Stromal cell of bone marrow (primary cell): ENCODE measurements at regions not wholly inside any gene's neighbourhood (a gene's known extent, or its start where the extent isn't known, plus 50 kb on each side); places are given as distances from the start of the nearest gene placed in this dataset.
"Not testable (repeated sequence)": the region's sequence is repeated elsewhere in the genome, so short reads cannot be mapped to it uniquely, and the experiment has no call there.

Experiments used
- DNase-seq: peaks from one replicate; pipeline ENCODE4 v3.0.0-alpha.2; 2012; ENCODE audit warnings: low read depth

GRCh38 chr1:83239568-83239967, 759.4 kb downstream of the TTLL7 start:
- DNase-seq: not testable (repeated sequence)

DNA sequence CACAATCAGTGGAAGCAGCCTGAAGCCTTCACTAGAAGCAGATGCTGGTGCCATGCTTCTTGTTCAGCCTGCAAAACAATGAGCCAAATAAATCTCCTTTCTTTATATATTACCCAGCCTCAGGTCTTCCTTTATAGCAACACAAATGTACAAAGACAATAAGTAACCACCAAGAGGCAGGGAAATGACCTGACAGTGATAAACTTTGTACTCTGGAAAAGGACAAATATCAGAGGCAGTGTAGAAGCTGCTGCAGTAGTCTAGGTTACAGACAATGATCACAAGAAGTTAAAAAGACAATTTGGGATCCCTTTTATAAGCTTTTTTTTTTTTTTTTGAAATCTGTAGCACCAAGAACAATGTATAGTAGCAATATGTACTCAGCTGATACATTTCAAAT, 760.3 kb downstream of the TTLL7 start:
- not testable (repeated sequence) for DNase-seq

- not testable (repeated sequence) for DNase-seq
Measured at GRCh38 chr1:83219788-83220187, 779.1 kb downstream of the TTLL7 start.

DNA sequence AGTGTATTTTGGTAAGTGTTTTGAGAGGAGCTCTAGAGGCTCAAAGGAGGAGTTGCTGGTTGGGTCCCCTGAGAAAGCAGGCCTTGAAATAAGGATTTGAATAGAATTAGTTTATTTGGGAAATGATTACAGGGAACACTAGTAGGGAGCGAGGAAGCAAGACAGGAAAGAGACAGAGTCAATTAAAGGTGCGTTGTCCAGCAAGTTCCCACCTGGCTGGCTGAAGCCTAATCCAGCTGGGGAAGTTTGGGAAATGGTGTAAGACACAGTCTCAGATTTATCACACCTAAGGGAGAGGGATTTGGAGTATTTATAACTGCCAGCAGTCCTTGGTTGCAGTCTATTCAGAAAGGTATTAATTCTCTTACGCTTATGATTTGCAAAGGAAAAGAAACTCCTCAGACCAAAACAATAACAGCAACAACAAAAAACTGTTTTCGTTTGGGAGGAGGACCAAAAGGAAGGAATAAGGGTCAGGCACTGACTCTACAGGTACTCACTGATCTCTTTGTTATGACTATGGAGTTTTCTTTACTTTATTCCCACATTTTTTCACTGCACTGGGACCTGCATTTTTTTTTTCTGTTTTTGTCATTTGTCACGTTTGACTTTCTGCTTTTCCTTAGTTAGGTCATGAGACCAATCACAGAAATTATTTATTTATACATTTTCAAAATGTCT, 780.8 kb downstream of the TTLL7 start:
- DNase-seq: not testable (repeated sequence)

GRCh38 chr1:83214317-83214716, 784.6 kb downstream of the TTLL7 start:
- not testable (repeated sequence) for DNase-seq

DNA sequence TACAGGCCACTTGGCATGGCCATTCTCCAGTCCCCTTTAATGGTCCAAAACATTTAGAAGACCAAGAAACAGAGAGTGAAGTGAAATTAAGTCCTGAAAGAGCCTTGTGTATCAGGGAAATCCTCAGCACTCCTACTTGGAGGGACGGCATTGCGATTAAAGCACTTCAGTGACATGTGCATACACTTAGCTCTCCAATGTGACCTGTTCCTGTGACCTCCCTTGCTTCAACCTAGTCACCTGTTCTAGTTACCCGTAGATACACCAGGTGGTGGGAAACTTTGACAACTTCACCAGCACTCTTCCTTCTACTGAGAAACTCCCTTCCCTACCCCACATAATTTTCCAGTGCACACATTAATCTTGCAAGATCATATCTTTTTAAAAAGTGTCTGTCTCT, 785.3 kb downstream of the TTLL7 start:
- not testable (repeated sequence) for DNase-seq

GRCh38 chr1:83212033-83212432, 786.9 kb downstream of the TTLL7 start:
- not testable (repeated sequence) for DNase-seq

GRCh38 chr1:83208540-83208939, 790.4 kb downstream of the TTLL7 start:
- DNase-seq: not testable (repeated sequence)

DNA sequence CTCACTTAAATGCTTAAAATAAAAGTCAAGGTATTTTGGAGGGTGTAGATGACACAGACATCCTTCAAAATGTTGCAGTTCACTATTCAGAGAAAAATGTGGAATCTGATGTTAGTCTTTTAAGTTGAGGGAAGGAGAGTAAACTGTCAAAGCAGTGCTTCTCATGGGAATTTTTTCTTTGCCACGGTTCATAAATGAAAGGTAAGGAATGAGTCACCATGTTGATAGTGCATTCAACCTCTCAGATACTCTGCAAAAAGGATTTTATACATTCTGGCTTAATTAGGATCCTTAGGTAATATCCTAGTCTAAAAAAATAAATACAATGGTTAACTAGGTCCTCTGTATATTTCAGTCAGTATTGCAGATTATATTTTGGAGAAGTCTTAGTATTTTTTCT, 804.3 kb downstream of the TTLL7 start:
- DNase-seq: not testable (repeated sequence)

- not testable (repeated sequence) for DNase-seq
Measured at GRCh38 chr1:83182033-83182728, 816.8 kb downstream of the TTLL7 start.

DNA sequence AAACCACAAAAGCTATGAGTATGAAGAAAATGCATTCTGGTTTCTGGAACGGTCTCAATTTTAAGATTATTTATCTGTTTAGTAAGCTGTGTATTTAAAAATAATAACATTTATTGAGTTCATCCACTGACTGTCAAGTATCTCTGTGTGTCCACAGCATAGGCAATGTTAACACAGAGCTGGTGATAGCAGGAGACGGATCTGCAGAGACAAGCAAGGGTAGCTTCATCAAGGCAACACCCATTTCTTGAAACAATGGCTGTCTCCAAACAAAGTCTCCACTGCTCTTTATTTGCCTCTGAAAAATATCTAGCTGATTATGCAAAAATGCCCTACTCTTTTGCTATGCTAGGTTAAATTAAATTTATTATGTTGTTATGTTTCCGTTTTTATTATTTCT, 818.3 kb downstream of the TTLL7 start:
- not testable (repeated sequence) for DNase-seq

GRCh38 chr1:83167634-83168033, 831.3 kb downstream of the TTLL7 start:
- DNase-seq: not testable (repeated sequence)

GRCh38 chr1:83163879-83164475, 835.0 kb downstream of the TTLL7 start:
- DNase-seq: not testable (repeated sequence)

DNA sequence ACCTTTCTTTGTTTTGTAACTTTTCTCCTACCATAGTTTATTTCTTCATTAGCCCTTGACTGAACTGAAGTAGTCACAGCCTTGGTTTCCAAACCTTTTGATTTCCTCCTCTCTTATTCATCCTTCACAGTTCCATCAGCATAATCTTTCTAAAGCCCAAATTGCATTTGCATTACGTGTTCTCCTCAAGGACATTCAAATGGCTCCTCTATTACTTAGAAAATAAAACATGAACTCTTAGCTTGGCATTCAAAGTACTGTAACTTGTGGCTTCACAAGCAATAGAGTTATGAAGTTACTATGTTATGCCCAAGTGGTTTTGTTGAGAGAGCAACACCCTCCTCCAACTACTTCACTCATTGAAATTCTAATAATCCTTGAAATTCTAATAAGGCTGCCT, 840.0 kb downstream of the TTLL7 start:
- DNase-seq: not testable (repeated sequence)

DNA sequence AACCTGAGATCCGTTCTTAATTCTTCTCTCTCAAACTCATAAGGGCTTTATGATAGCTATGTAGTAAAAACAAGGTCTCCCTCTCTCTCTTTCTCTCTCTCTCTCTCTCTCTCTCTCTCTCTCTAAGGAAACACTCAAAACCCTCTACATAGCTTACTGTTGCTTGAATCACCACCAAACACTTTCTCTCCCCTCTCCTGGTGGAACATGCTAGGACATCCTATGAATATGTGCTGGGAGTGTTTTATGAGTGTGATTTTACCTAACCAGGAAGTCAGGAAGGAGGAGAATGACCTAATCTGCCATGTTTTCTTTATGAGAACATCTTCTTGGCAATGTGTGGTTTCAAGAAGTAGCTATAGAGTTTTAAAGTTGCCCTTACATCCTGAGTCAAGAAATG, 844.6 kb downstream of the TTLL7 start:
- DNase-seq: not testable (repeated sequence)

DNA sequence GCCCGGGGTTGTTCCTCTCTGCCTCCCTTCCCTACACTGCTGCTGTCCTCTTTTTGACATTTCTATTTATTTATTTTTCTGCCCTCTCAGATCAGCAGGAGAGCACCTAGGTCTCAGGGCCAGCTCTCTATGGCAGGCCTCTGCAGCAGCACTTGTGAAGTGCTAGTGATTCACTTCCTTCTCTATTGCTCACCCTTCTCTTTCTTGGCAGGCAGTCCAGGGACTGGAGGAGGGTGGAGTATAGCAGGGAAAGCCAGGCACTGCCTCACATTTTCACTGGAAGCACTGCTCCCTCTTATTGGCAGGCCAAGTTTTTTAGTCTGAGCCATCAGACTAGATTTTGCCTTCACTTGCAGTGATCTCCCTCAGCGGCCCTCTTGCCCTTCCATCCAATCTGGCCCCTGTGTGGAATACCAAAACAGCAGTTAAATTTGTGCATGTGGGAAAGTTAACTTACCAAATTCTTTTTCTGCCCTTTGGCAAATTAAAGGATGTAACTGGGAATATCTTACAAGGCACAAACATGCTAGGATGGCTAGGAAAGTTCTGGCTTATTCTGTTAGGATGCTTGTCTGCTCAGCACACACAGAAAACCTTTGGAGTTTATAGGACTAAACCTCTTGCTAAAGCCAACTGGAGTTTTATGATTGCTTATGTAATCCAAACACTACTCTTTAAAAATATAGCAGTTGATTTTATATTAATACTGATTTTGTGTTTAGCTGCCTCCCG, 847.6 kb downstream of the TTLL7 start:
- DNase-seq: peak; percentile 88

DNA sequence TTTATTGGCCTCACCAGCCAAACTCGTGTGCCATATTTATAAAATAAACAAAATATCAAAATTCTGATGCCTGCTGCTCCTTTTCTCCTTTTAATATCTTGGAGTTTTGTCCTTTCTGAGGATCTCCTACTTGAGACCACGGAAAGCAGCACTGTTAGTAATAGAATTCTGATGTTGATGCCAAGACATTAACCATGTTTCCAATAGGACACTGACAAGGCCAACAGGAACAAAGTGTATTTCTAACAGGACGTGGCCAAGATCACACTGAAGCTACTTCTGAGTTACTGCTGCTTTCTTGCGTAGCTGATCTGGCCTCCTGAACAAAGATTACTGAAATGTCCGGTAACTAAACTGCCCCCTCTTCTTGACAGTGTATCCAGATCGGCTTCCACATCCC, 848.5 kb downstream of the TTLL7 start:
- DNase-seq: not testable (repeated sequence)

DNA sequence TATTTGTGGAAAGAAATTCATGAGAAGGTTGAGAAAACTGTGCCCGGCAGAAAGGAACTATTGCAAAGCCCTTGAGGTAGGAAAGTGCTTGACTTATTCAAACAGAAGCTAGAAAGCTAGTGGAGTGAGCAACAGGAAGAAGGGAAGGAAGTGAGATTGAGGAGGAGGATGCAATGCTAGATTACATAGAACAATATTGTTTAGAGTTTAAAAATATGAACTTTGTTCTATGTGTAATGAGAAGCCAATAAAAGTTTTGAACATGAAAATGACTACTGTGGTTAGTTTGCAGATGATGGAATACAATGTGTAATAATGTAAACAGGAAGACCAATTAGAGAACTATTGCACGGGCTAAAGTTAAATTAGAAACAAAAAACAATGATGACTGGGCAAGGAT, 853.1 kb downstream of the TTLL7 start:
- DNase-seq: not testable (repeated sequence)

DNA sequence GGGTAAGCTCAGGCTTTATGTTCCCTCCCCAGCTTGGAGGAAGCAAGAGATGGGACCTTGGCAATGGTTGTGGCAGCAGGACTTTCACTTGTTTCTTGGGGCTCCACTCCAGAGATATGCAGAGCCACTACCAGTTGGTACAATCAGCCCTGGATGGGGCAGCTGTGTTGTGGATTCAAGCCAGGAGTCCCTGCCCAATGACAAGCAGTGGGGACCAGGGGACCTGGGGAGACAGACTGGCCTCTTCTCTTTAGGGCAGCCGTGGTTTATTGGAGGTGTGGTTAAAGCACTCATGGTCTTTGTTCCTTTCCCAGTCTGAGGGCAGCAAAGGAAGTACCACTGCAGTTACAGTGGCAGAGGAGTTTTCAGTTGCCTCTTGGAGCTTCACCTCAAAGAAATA, 856.1 kb downstream of the TTLL7 start:
- DNase-seq: not testable (repeated sequence)

DNA sequence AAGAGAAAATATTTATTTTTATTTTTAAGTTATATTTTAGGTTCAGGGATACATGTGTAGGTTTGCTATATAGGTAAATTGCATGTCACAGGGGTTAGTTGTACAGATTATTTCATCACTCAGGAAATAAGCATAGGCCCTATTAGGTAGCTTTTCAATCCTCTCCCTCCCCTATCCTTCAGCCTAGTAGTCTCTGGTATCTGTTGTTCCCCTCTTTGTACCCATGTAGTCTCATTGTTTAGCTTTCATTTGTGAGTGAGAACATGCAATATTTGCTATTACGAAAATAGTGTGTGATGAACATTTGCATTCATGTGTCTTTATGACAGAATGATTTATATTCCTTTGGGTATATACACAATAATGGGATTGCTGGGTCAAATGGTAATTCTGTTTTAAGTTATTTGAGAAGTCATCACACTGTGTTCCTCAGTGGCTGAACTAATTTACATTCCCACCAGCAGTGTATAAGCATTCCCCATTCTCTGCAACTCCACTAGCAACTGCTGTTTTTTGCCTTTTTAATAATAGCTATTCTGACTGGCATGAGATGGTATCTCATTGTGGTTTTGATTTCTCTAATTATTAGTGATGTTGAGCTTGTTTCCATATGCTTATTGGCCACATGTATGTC, 863.3 kb downstream of the TTLL7 start:
- not testable (repeated sequence) for DNase-seq

- not testable (repeated sequence) for DNase-seq
Measured at GRCh38 chr1:83134322-83135014, 864.5 kb downstream of the TTLL7 start.

GRCh38 chr1:83131692-83131955, 867.3 kb downstream of the TTLL7 start:
- no peak for DNase-seq
